ENCODE measurements at regions not wholly inside any gene's neighbourhood (a gene's known extent, or its start where the extent isn't known, plus 50 kb on each side); places are given as distances from the start of the nearest gene placed in this dataset.

DNA sequence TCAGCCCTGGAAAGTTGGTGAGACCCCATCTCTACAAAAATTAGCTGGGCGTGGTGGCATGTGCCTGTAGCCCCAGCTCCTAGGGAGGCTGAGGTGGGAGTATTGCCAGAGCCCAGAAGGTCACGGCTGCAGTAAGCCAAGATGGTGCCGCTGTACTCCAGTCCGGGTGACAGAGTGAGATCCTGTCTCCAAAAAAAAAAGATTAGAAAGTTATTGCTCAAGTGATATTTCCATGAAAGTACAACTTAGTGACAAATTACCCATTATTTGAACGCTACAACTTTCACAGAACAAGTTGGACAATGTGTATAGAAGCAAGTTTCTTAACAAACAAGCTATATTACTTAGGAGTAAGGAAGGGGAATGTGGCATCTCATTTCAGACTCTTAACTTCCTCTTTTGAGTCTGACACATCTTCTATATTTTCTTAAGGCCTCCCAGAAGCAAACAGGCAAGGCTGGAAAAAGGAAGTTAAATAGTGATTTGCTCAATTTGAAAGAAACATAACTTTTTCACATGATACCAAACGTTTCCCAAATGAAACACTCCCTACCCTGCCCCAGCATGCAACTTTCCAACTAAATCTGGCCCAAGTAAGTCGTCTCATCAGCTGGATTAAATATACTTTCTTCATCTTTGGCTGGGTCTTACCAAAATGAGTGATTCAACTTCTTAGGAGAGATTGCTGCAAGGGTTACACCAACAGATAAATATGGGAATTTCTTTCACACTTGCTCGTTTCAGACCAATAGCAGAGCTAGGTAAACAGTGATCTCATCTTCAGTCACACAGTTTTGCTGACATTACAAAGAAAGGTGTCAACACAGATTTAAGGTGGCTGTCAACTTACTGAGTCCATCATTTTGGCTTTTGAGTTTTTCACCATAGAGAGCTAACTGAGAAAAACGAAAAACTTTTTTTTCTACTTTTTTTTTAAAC lies 66.3 kb upstream of the KLF6 start:
- H3K27ac ChIP-seq: peak overlapping the region; percentile 61 to 74
- H3K4me3 ChIP-seq: no peak overlapping the region
- H3K4me1 ChIP-seq: peaks cover 0 to 29% of the 10 kb centered on the region in 2 donors
- no peaks in the 10 kb centered on the region for H3K27me3 ChIP-seq
- peak; percentile 60 for DNase-seq (ENCODE audit: low spot score)
- TF ChIP-seq, protein P1, sequence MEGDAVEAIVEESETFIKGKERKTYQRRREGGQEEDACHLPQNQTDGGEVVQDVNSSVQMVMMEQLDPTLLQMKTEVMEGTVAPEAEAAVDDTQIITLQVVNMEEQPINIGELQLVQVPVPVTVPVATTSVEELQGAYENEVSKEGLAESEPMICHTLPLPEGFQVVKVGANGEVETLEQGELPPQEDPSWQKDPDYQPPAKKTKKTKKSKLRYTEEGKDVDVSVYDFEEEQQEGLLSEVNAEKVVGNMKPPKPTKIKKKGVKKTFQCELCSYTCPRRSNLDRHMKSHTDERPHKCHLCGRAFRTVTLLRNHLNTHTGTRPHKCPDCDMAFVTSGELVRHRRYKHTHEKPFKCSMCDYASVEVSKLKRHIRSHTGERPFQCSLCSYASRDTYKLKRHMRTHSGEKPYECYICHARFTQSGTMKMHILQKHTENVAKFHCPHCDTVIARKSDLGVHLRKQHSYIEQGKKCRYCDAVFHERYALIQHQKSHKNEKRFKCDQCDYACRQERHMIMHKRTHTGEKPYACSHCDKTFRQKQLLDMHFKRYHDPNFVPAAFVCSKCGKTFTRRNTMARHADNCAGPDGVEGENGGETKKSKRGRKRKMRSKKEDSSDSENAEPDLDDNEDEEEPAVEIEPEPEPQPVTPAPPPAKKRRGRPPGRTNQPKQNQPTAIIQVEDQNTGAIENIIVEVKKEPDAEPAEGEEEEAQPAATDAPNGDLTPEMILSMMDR (IDR thresholded peaks at IDR 0.05): no peak
- H3K9me3 ChIP-seq: no peaks in the 10 kb centered on the region
- no peaks in the 10 kb centered on the region for H3K36me3 ChIP-seq

DNA sequence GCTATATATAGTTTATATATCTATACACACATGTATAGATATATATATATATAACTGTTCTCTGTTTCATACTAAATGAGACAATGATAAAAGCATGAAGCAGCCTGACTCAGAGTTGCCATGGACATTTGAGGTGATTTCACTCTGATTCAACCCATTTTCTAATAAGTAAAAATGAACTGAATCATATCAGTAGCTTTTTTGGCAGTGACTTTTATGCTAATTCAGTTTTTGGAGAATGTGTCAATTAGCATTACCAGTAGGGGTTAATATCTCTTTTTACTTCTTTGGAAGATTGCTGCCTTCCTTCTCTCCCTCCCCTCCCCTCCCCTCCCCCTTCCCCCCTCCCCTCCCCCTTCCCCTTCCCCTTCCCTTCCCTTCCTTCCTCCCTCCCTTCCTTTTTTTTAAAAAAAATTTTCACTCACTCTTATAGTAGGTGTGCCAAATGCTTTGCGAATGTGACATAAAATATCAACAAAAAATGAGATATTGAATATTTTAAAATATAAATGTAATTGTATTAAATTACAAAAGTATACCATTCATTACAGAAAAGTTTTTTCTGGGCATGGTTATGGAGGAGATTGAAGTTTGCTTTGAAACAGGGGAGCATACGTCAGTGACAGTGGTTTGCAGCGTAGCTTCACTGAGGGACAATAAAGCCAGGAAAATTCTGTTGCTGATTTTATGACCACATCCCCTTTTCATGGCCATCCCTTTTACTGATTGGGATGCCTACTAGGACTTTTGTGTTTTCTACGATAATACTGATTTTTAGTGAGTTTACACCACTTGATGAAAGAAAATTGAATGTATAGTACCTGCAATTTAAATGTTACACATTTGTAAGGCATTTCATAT lies 64.0 kb upstream of the KLF6 start:
- Histone ChIP-seq H3K9me3 (no peaks in the 10 kb centered on the region), H3K27me3 (no peaks in the 10 kb centered on the region), H3K36me3 (no peaks in the 10 kb centered on the region), H3K27ac (no peak overlapping the region), H3K4me3 (no peak overlapping the region), H3K4me1 (peaks cover 0 to 26% of the 10 kb centered on the region in 2 donors)
- no peak for DNase-seq (ENCODE audit: low spot score)
- TF ChIP-seq, protein P1 (IDR thresholded peaks at IDR 0.05): no peak

DNA sequence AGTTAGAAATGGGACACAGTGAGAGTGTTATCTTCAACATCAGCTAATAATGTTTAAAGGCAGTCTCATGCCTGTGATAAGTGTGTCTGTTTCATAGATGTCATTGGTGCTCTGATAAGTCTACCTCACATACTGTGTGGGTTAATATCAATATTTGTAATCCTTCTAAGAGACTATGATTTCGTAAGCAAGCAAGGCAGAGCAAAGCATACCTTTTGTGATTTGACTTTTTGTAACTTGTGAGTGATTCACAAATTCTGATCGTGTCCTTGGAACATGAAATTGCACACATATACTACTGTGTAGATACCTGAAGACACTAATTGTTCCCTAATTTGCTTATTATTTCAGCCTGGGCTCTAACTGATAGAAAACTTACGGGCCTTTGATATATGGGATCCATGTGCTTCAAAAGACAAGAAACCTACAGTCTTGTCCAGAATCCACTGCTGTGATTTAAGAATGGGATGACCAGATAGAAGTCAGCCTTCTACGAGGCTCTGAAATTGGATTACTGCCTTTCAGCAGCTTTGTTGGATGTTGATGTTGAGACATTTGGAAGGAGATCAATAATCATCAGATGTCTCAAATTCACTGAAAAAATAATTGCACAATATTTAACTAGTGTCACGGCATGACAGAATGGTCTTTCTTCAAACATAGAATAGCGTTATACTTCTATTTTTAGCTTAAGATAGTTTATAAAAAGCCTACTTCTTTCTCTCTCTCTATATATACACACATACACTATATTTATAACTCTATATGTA lies 63.2 kb upstream of the KLF6 start:
- no peak for DNase-seq (ENCODE audit: low spot score)
- Histone ChIP-seq H3K27me3 (no peaks in the 10 kb centered on the region), H3K9me3 (no peaks in the 10 kb centered on the region), H3K27ac (no peak overlapping the region), H3K4me3 (no peak overlapping the region), H3K36me3 (no peaks in the 10 kb centered on the region), H3K4me1 (peaks cover 0 to 18% of the 10 kb centered on the region in 2 donors)
- TF ChIP-seq, protein P1 (IDR thresholded peaks at IDR 0.05): no peak

DNA sequence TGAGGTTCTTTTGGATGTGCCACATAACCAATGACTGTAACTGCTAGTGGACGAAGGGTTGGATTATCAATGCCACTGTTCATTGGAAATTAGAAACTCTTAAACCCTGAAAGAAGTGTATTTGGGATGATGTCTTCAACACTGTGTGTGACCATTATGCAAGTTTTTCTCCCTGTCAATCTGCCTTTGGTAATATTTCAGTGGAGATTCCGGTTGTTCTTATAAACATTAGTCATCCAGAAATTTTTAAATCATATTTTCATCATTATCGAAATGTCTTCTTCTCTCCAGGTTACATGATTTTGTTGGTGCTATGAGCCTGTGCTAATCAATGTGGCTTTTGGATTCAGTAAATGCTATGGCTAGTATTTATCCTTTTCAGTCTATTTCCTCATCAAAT lies 61.7 kb upstream of the KLF6 start:
- TF ChIP-seq, protein P1 (IDR thresholded peaks at IDR 0.05): no peak
- no peaks in the 10 kb centered on the region for H3K9me3 ChIP-seq
- no peaks in the 10 kb centered on the region for H3K27me3 ChIP-seq
- DNase-seq (ENCODE audit: low spot score): no peak
- no peak overlapping the region for H3K27ac ChIP-seq
- peaks cover 0 to 4% of the 10 kb centered on the region in 2 donors for H3K4me1 ChIP-seq
- H3K4me3 ChIP-seq: no peak overlapping the region
- H3K36me3 ChIP-seq: no peaks in the 10 kb centered on the region

DNA sequence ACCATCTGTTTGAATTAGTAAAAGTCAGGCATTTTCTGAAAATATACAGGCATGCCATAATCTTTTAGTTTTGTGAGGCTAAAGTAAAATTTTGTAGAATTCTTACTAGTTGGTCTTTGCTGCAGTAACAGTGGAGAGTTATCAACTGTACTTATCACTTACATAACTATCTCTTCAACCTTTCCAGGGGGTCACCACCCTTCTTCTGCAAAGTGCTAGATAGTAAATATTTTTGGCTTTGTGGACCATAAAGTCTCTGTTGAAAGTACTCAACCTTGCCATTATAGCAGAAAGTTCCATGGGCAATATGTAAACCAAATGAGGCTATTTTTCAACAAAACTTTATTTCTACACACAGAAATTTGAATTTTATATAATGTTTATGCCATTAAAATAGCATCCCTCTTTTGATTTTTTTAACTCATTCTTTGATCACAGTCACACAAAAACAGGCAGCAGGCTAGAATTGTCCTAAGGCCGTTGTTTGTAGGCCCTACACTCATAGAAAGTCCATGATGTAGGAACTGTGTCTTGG lies 59.5 kb upstream of the KLF6 start:
- H3K27ac ChIP-seq: no peak overlapping the region
- TF ChIP-seq, protein P1 (IDR thresholded peaks at IDR 0.05): no peak
- H3K36me3 ChIP-seq: no peaks in the 10 kb centered on the region
- no peaks in the 10 kb centered on the region for H3K4me1 ChIP-seq
- no peaks in the 10 kb centered on the region for H3K27me3 ChIP-seq
- no peaks in the 10 kb centered on the region for H3K9me3 ChIP-seq
- H3K4me3 ChIP-seq: no peak overlapping the region
- DNase-seq (ENCODE audit: low spot score): no peak

Measured in right atrium auricular region (tissue), 2 donors.